ENCODE measurements at regions not wholly inside any gene's neighbourhood (a gene's known extent, or its start where the extent isn't known, plus 50 kb on each side); places are given as distances from the start of the nearest gene placed in this dataset.

DNA sequence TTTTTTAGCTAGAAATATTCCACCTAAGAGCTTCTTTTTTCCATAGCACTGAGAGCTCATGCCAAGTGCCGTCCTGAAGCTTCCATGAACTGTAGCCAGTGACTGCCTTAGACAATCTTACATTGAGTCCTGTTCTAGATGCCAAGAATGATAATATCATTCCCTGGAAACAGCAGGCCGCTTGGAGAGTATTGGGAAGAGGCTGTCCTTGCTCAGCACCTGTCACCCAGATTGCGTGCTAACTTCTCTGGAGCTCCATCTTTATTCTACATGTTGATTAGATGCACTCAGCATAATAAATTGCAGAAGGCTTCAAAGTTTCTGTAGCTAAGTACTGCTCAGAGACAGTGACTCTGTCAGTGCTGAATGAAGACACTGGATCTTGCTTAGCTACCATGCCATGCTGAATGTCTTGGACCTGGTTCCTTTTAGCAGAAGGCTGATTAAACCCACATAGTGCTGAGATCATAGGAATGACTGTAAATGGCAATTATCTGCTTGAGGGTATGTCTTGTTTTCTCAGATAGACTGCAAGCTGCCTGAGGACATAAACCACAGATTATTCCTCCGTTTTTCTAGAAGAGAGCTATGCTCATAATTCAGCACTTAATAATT lies 83.1 kb upstream of the IRF2BP2 start:
- H3K14ac ChIP-seq (ENCODE audit: insufficient read depth, low read length) = no peak overlapping the region
- no peak overlapping the region for H3K4ac ChIP-seq (ENCODE audit: low read depth, low read length)
- H2BK15ac ChIP-seq (ENCODE audit: low read depth, low read length) = no peak overlapping the region
- H3K27ac ChIP-seq (ENCODE audit: insufficient read length, low read depth, low read length) = no peak overlapping the region
- no peak overlapping the region for H3K56ac ChIP-seq (ENCODE audit: insufficient read length, low read depth, low read length)
- H3K18ac ChIP-seq (ENCODE audit: insufficient read length, low read depth, low read length) = no peak overlapping the region
- no peak overlapping the region for H2BK20ac ChIP-seq (ENCODE audit: low read depth, low read length, poor library complexity, severe bottlenecking)
- H2AFZ ChIP-seq (ENCODE audit: low read length) = no peak overlapping the region
- H3K9me3 ChIP-seq (ENCODE audit: control insufficient read depth, low read depth, low read length) = no peaks in the 10 kb centered on the region
- H4K91ac ChIP-seq (ENCODE audit: insufficient read length, low read depth, low read length) = no peak overlapping the region
- H3K9me3 Mint-ChIP-seq = no peaks in the 10 kb centered on the region
- H3K4me2 ChIP-seq (ENCODE audit: insufficient read depth, insufficient read length, low read length) = no peak overlapping the region
- H3K27ac Mint-ChIP-seq = no peak overlapping the region
- H3K79me1 ChIP-seq (ENCODE audit: insufficient read depth, low read depth, low read length, poor library complexity, severe bottlenecking) = no peaks in the 10 kb centered on the region
- no peak overlapping the region for H4K8ac ChIP-seq (replicated peaks; ENCODE audit: insufficient read length, low read depth, low read length)
- no peak overlapping the region for H4K5ac ChIP-seq (ENCODE audit: insufficient read length, low read depth, low read length)
- H3K36me3 Mint-ChIP-seq (ENCODE audit: insufficient read depth in 1 of 3, low read depth in 3 of 3) = no peaks in the 10 kb centered on the region
- H3K4me1 ChIP-seq (ENCODE audit: insufficient read depth, low read length) = no peaks in the 10 kb centered on the region
- H3K27me3 Mint-ChIP-seq (ENCODE audit: low read depth) = peaks cover 2% of the 10 kb centered on the region; the same call in 1 of the 2 replicates
- TF ChIP-seq CTCF (conservative IDR thresholded peaks at IDR 0.05) = no peak
- no peaks in the 10 kb centered on the region for H3K23me2 ChIP-seq (ENCODE audit: insufficient read length, low read depth, low read length, poor library complexity, severe bottlenecking)
- H4K20me1 ChIP-seq (ENCODE audit: control insufficient read depth, insufficient read depth, insufficient read length) = no peaks in the 10 kb centered on the region
- H3T11ph ChIP-seq (ENCODE audit: low read length) = no peak overlapping the region
- no peak overlapping the region for H3K9ac ChIP-seq (ENCODE audit: extremely low read depth, insufficient read length, low read length)
- H3K79me2 ChIP-seq (ENCODE audit: insufficient read depth, low read length) = no peaks in the 10 kb centered on the region
- no peaks in the 10 kb centered on the region for H3K27me3 ChIP-seq (ENCODE audit: insufficient read depth, low read length)
- H3K4me1 Mint-ChIP-seq = no peaks in the 10 kb centered on the region
- no peak overlapping the region for H2BK5ac ChIP-seq (ENCODE audit: insufficient read length, low read length)
- WGBS (ENCODE audit: extremely low coverage, insufficient read length, low lambda C conversion rate) = no CpG with 5 or more reads among the region's 4 CpGs
- DNase-seq = no peak
- H3K23ac ChIP-seq (ENCODE audit: insufficient read length, low read depth, low read length) = no peak overlapping the region
- H2BK120ac ChIP-seq (ENCODE audit: low read depth, low read length, poor library complexity, severe bottlenecking) = no peak overlapping the region
- H3K4me3 Mint-ChIP-seq = no peak overlapping the region
- no peak overlapping the region for H2AK5ac ChIP-seq (ENCODE audit: insufficient read length, low read length)
- no peak overlapping the region for H2BK12ac ChIP-seq (ENCODE audit: insufficient read length, low read depth, low read length)

Measured in H9 (cell line).